MCF 10A (cell line): ENCODE measurements at regions not wholly inside any gene's neighbourhood (a gene's known extent, or its start where the extent isn't known, plus 50 kb on each side); places are given as distances from the start of the nearest gene placed in this dataset.

ENCODE experiments used
- BruUV-seq: library from RNA; stranded (reverse); fragments of 400-500 nt; replicated peaks from 2 replicates; lab custom pipeline; 2021; lab: Mats Ljungman, UMichigan
- CTCF ChIA-PET: fragments of 300-600 bp; sonication (Branson Sonifier 250); formaldehyde crosslinking; extraction: SDS; loops from one replicate; lab custom pipeline; 2021; ENCODE audit warnings: antibody characterized with exemption, inconsistent platforms; lab: Yijun Ruan, JAX
- POLR2A ChIA-PET: fragments of 300-600, 350-650 bp; sonication (Branson Sonifier 250); formaldehyde crosslinking; extraction: SDS; loops from one replicate; lab custom pipeline; 2020; ENCODE audit warnings: antibody characterized with exemption, inconsistent platforms; lab: Yijun Ruan, JAX
- DNase-seq: peaks from one replicate; pipeline ENCODE4 v3.0.0-alpha.2; 2018; ENCODE audit not compliant: unreplicated experiment
- H3K27ac Mint-ChIP-seq: one replicate; pipeline ENCODE4 v1.8.0; 2022; ENCODE audit warnings: mild to moderate bottlenecking, low read depth, mixed read lengths; ENCODE audit not compliant: unreplicated experiment
- H3K27me3 Mint-ChIP-seq: one replicate; pipeline ENCODE4 v1.8.0; 2022; ENCODE audit warnings: mixed read lengths; ENCODE audit not compliant: insufficient read depth, unreplicated experiment
- H3K36me3 Mint-ChIP-seq: one replicate; pipeline ENCODE4 v1.8.0; 2022; ENCODE audit warnings: mild to moderate bottlenecking, moderate library complexity, mixed read lengths; ENCODE audit not compliant: insufficient read depth, unreplicated experiment
- H3K4me1 Mint-ChIP-seq: one replicate; pipeline ENCODE4 v1.8.0; 2022; ENCODE audit warnings: mixed read lengths; ENCODE audit not compliant: insufficient read depth, unreplicated experiment
- H3K4me3 Mint-ChIP-seq: one replicate; pipeline ENCODE4 v1.8.0; 2022; ENCODE audit warnings: mild to moderate bottlenecking, moderate library complexity, mixed read lengths; ENCODE audit not compliant: unreplicated experiment
- H3K9me3 Mint-ChIP-seq: one replicate; pipeline ENCODE4 v1.8.0; 2022; ENCODE audit warnings: mixed read lengths; ENCODE audit not compliant: unreplicated experiment
- intact Hi-C: fragments of 100-400 bp; cut with micrococcal nuclease; formaldehyde crosslinking; loops from 2 replicates; pipeline ENCODE4 v1.14.1; 2022
- TF ChIP-seq, protein P1 (sequence below): fragments of 200-600 bp; IDR thresholded peaks from one replicate; pipeline ENCODE4 v1.8.0; 2022; ENCODE audit warnings: antibody characterized with exemption, mild to moderate bottlenecking; ENCODE audit not compliant: unreplicated experiment

- Mint-ChIP-seq H3K4me3 (no peak overlapping the region), H3K27ac (no peak overlapping the region), H3K4me1 (no peaks in the 10 kb centered on the region), H3K27me3 (no peaks in the 10 kb centered on the region), H3K36me3 (no peaks in the 10 kb centered on the region), H3K9me3 (peaks cover 26% of the 10 kb centered on the region)
- ChIA-PET POLR2A (no interaction called here), CTCF (interaction anchor here (1.0 kb wide), 1 partner anchor 119 kb away, joined by 4 read pairs; no protein-coding TSS in a partner anchor)
- no TSS peak for BruUV-seq
- TF ChIP-seq, protein P1, sequence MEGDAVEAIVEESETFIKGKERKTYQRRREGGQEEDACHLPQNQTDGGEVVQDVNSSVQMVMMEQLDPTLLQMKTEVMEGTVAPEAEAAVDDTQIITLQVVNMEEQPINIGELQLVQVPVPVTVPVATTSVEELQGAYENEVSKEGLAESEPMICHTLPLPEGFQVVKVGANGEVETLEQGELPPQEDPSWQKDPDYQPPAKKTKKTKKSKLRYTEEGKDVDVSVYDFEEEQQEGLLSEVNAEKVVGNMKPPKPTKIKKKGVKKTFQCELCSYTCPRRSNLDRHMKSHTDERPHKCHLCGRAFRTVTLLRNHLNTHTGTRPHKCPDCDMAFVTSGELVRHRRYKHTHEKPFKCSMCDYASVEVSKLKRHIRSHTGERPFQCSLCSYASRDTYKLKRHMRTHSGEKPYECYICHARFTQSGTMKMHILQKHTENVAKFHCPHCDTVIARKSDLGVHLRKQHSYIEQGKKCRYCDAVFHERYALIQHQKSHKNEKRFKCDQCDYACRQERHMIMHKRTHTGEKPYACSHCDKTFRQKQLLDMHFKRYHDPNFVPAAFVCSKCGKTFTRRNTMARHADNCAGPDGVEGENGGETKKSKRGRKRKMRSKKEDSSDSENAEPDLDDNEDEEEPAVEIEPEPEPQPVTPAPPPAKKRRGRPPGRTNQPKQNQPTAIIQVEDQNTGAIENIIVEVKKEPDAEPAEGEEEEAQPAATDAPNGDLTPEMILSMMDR: no peak
- DNase-seq: no peak
- intact Hi-C loops: no loop called here
These were observed 307.1 kb upstream of the TEX13C start for GRCh38 chrX:125012585-125012984.

GRCh38 chrX:125029131-125029530, 290.5 kb upstream of the TEX13C start:
- Mint-ChIP-seq H3K9me3 (peaks cover 5% of the 10 kb centered on the region), H3K4me1 (no peaks in the 10 kb centered on the region), H3K4me3 (no peak overlapping the region), H3K27me3 (no peaks in the 10 kb centered on the region), H3K27ac (no peak overlapping the region), H3K36me3 (no peaks in the 10 kb centered on the region)
- intact Hi-C loops: no loop called here
- ChIA-PET CTCF (interaction anchor here (1.2 kb wide), 1 partner anchor 20 kb away, joined by 3 read pairs; no protein-coding TSS in a partner anchor), POLR2A (interaction anchor here (1.5 kb wide), 1 partner anchor 12 kb away, joined by 3 read pairs; no protein-coding TSS in a partner anchor)
- TF ChIP-seq, protein P1: no peak
- DNase-seq: no peak
- BruUV-seq: no TSS peak
